ENCODE measurements at regions not wholly inside any gene's neighbourhood (a gene's known extent, or its start where the extent isn't known, plus 50 kb on each side); places are given as distances from the start of the nearest gene placed in this dataset.

DNA sequence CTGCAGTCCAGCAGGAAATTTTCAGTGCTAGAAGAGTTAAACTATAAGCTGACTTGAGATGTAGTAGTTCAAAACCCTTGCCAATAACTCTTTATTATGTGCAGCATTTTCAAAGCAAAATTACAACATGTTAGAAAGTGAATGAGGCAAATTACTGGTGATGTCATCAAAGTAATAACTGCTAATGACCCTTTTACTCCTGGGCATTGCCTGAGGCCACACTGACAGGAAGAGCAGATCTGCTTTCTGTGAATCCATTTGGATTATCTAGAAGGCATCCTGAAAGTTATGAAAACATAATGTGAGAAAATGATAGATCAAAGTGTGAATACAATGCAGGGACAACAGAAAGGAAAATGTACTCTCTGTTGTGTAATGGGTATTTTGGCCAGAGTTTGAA, 139.6 kb upstream of the TRIB2 start:
- DNase-seq, result no peak

GRCh38 chr2:12577567-12578253, 139.0 kb upstream of the TRIB2 start:
- no peak for DNase-seq

DNA sequence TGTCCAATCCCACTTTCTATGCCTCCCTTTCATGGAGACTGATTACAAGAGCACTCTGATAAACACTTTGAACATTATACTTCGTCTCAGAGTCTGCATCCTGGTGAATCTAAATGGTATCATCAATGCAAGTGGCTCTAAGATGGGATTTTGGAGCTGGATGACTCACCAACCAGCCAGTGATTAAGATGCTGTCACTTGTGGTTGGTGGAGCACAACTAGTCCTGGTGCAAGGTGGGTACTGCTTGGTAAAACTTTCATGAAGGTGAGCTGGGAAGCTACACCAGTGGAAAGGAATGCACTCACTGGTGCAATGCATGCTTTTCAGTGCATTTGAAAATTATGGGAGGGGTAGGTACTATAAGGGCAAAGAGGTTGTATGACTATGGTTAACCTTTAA, 137.7 kb upstream of the TRIB2 start:
- DNase-seq, result no peak

- DNase-seq, result no peak
Observed at GRCh38 chr2:12584338-12584737, 132.4 kb upstream of the TRIB2 start.

DNA sequence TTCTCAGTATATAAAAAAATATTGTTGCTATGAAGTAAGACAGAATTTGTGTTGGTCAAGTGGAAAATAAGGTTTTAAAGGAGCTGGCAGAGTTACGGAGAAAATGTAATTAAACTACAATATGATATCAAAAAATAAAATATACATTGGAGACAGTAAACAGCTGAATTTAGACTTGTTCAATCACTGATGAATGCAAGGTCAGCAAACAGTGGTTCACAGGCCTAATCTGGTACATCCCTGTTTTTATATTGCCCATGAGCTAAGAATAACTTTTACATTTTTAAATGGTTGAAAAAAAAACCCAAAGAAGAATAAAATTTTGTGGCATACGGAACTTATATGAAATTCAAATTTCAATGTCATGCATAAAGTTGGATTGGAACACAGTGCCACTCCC, 131.0 kb upstream of the TRIB2 start:
- no peak for DNase-seq

GRCh38 chr2:12587228-12587627, 129.5 kb upstream of the TRIB2 start:
- no peak for DNase-seq

- no peak for DNase-seq
Observed at GRCh38 chr2:12587729-12588522, 128.8 kb upstream of the TRIB2 start.

DNA sequence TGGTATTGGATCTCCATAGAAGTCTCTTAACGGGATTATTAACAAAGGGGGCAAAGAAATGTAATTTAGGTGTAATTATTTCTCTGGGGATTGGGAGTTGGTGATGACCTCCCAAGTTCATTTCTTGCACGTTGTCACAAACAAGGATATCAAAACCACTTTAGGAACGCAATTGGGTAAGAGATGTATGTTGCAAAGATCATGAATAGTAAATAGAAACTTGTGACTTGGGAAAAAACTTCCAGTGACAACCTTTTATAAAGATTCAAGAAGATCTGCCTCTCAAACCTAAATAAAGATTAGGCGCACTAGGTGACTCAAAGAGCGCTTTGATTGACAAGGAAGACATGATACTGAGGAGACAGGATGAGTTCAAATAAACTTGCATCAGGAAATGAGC, 127.8 kb upstream of the TRIB2 start:
- DNase-seq, result no peak

- DNase-seq, result no peak
Observed at GRCh38 chr2:12589802-12590320, 126.9 kb upstream of the TRIB2 start.

- DNase-seq, result no peak
Observed at GRCh38 chr2:12592296-12592695, 124.4 kb upstream of the TRIB2 start.

DNA sequence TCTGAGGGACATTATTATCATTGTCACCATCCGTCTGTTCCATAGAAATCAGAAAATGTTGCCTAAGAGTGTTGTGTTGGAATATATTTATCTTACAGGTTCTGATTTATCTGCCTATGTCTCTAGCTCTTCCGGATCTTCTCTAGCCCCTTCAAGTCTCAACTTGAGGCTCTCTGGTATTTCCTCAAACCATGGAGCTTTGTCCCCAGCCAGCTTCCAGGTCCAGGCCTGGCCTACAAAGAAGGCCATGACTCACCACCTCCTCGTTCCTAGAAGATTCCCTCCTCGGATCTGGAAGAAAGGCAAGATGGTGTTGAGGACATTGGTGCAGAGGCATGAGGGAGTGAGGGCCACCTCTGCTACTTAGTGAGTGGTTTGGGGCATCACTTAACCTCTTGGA, 122.1 kb upstream of the TRIB2 start:
- no peak for DNase-seq

DNA sequence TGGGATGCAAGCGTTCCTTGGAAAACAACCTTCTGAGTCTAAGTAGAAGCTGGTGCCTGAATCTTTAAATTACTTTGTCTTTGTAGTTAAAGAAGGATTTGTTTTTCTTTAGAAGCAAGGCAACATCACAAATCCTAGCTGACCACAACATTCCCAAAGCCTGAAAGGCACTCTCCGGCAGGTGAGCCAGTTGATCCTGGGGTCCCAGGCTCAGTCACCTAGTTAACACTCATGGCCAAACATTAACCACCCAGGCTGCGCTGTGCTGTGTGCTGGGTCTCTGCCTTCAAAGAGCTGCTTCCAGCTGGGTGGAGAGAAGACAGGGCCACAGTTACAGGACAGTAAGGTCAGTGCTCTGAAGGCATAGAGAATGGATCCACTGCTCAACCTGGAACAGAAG, 120.0 kb upstream of the TRIB2 start:
- no peak for DNase-seq

DNA sequence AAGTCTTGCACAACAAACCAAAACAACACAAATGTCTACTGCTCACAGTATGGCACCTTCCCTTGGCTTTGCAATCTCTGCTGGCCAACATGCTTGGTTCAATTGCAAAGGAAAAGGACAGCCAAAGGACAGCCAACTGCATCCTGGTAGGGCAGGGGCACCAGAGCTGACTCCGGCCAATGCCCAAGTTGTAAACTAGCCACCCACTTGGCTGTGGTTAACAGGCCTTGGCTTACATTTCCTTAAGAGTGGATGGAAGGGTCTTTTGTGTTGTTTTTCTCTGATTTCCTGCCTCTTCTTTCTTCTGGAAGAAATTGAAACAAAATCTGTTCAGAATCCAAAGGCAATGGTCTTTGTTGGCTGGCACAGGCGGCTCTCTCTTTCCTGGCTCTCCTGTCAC, 119.1 kb upstream of the TRIB2 start:
- DNase-seq, result no peak

DNA sequence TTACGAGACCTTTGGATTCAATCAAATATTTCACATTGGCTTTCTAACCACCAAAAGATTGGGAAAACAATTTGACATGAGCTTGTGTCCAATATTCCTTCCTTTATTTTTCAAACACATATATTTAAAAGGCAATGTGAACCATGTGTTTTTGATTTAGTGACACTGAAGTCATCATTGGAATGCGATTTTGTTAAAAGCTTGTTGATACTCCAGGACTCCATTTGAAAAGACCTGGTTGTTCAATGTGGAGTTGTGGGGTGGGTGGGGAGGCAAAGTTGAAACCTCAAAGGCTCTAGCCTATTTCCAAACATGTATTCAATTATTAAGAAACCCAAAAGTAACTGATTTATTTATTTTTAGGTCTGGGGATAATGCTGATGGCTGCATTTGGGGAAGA, 114.1 kb upstream of the TRIB2 start:
- no peak for DNase-seq

- no peak for DNase-seq
Observed at GRCh38 chr2:12603781-12604295, 112.9 kb upstream of the TRIB2 start.

- DNase-seq, result no peak
Observed at GRCh38 chr2:12604341-12604740, 112.4 kb upstream of the TRIB2 start.

GRCh38 chr2:12605366-12605765, 111.4 kb upstream of the TRIB2 start:
- no peak for DNase-seq

DNA sequence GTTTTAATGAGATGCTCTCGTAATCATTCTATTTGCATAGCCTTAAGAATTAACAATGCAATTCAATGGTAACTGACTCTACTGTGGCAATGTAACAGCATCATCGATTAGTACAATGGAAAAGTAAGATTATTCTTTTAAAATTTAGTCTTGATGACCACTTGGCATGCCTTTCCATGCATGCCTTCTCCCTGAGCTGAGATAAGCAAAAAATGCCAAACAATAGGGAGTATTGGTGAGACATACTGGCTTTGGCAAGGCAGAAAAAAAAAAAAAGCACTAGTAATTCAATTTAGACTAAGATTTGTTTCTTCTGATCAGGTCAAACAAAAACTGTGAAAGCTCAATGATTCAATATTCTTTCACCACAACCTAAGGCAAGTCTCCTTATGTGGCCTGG, 110.8 kb upstream of the TRIB2 start:
- DNase-seq, result no peak

GRCh38 chr2:12606472-12607000, 110.2 kb upstream of the TRIB2 start:
- no peak for DNase-seq

- DNase-seq, result no peak
Observed at GRCh38 chr2:12607971-12608370, 108.8 kb upstream of the TRIB2 start.

DNA sequence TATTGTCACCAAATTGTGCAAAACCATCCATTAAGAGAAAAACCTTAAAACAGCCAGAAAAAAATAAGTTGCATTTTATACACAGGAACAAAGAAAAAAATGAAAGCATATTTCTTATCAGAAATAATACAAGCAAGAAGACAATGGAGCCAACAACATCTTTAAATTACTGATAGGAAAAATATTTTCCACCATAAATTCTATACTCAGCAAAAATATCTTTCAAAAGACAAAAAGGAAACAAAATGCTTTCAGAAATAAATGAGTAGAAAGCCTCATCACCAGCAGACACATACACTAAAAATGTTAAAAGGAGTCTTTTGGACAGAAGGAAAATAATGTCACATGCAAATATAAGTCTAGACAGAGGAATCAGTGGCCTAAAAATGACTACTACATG, 106.4 kb upstream of the TRIB2 start:
- no peak for DNase-seq

- DNase-seq, result no peak
Observed at GRCh38 chr2:12612168-12612567, 104.6 kb upstream of the TRIB2 start.

GRCh38 chr2:12612671-12613070, 104.1 kb upstream of the TRIB2 start:
- DNase-seq, result no peak
